Esophagus muscularis mucosa (tissue), 3 donors: ENCODE measurements at regions not wholly inside any gene's neighbourhood (a gene's known extent, or its start where the extent isn't known, plus 50 kb on each side); places are given as distances from the start of the nearest gene placed in this dataset.
"Not testable (repeated sequence)": the region's sequence is repeated elsewhere in the genome, so short reads cannot be mapped to it uniquely, and the experiment has no call there.

ENCODE experiments used
- CTCF ChIP-seq, 3 experiments: fragments of 200-600 bp in 2 of 3; fragments of 450-650 bp in 1 of 3; sonication (generic) in 2 of 3; IDR thresholded peaks; one replicate each; pipeline ENCODE4 v1.5.1; 2017 to 2019; ENCODE audit warnings: antibody characterized with exemption in 3 of 3, mild to moderate bottlenecking in 2 of 3, moderate library complexity in 1 of 3
- POLR2AphosphoS5 ChIP-seq, 2 donors: sonication (generic); formaldehyde crosslinking; IDR thresholded peaks; one replicate each; pipeline ENCODE4 v1.6.1; 2017; ENCODE audit warnings: antibody characterized with exemption in 2 of 2

- not testable (repeated sequence) for TF ChIP-seq POLR2AphosphoS5, CTCF (IDR thresholded peaks at IDR 0.05)
These were observed 218.3 kb downstream of the MAP2K4 start for GRCh38 chr17:12239021-12239420.
